ENCODE measurements at regions not wholly inside any gene's neighbourhood (a gene's known extent, or its start where the extent isn't known, plus 50 kb on each side); places are given as distances from the start of the nearest gene placed in this dataset.

GRCh38 chr6:54587277-54587676 lies 259.3 kb upstream of the FAM83B start:
- Histone ChIP-seq H3K27me3 (ENCODE audit: control insufficient read depth, insufficient read depth, low read length) (no peaks in the 10 kb centered on the region), H3K36me3 (ENCODE audit: control insufficient read depth, insufficient read depth, low read length) (no peaks in the 10 kb centered on the region), H3K4me3 (ENCODE audit: low read depth, low read length) (no peak overlapping the region)
- FAIRE-seq (no peak), DNase-seq (ENCODE audit: low read depth) (no peak)
- TF ChIP-seq CTCF (IDR thresholded peaks at IDR 0.05; ENCODE audit: insufficient read depth, low read length, severe bottlenecking) = no peak

GRCh38 chr6:54588176-54588575 lies 258.4 kb upstream of the FAM83B start:
- Histone ChIP-seq H3K27me3 (ENCODE audit: control insufficient read depth, insufficient read depth, low read length) (no peaks in the 10 kb centered on the region), H3K4me3 (ENCODE audit: low read depth, low read length) (no peak overlapping the region), H3K36me3 (ENCODE audit: control insufficient read depth, insufficient read depth, low read length) (no peaks in the 10 kb centered on the region)
- TF ChIP-seq CTCF (IDR thresholded peaks at IDR 0.05; ENCODE audit: insufficient read depth, low read length, severe bottlenecking) = no peak
- FAIRE-seq (no peak), DNase-seq (ENCODE audit: low read depth) (no peak)

- FAIRE-seq = no peak
- peak; percentile 52 for DNase-seq (ENCODE audit: low read depth)
- H3K4me3 ChIP-seq (ENCODE audit: low read depth, low read length) = no peak overlapping the region
- no peaks in the 10 kb centered on the region for H3K36me3 ChIP-seq (ENCODE audit: control insufficient read depth, insufficient read depth, low read length)
- H3K27me3 ChIP-seq (ENCODE audit: control insufficient read depth, insufficient read depth, low read length) = no peaks in the 10 kb centered on the region
- no peak for TF ChIP-seq CTCF (IDR thresholded peaks at IDR 0.05; ENCODE audit: insufficient read depth, low read length, severe bottlenecking)
These were observed 250.7 kb upstream of the FAM83B start for GRCh38 chr6:54595844-54596243.

- no peaks in the 10 kb centered on the region for H3K36me3 ChIP-seq (ENCODE audit: control insufficient read depth, insufficient read depth, low read length)
- FAIRE-seq (no peak), DNase-seq (ENCODE audit: low read depth) (peak; percentile 45)
- no peak for TF ChIP-seq CTCF (IDR thresholded peaks at IDR 0.05; ENCODE audit: insufficient read depth, low read length, severe bottlenecking)
- H3K4me3 ChIP-seq (ENCODE audit: low read depth, low read length) = no peak overlapping the region
- H3K27me3 ChIP-seq (ENCODE audit: control insufficient read depth, insufficient read depth, low read length) = no peaks in the 10 kb centered on the region
These were observed 247.7 kb upstream of the FAM83B start for GRCh38 chr6:54598787-54599313.

- no peak overlapping the region for H3K4me3 ChIP-seq (ENCODE audit: low read depth, low read length)
- FAIRE-seq (no peak), DNase-seq (ENCODE audit: low read depth) (no peak)
- no peaks in the 10 kb centered on the region for H3K36me3 ChIP-seq (ENCODE audit: control insufficient read depth, insufficient read depth, low read length)
- no peaks in the 10 kb centered on the region for H3K27me3 ChIP-seq (ENCODE audit: control insufficient read depth, insufficient read depth, low read length)
- TF ChIP-seq CTCF (IDR thresholded peaks at IDR 0.05; ENCODE audit: insufficient read depth, low read length, severe bottlenecking) = no peak
These were observed 244.8 kb upstream of the FAM83B start for GRCh38 chr6:54601600-54602300.

- TF ChIP-seq CTCF (IDR thresholded peaks at IDR 0.05; ENCODE audit: insufficient read depth, low read length, severe bottlenecking) = no peak
- Histone ChIP-seq H3K27me3 (ENCODE audit: control insufficient read depth, insufficient read depth, low read length) (no peaks in the 10 kb centered on the region), H3K36me3 (ENCODE audit: control insufficient read depth, insufficient read depth, low read length) (no peaks in the 10 kb centered on the region), H3K4me3 (ENCODE audit: low read depth, low read length) (no peak overlapping the region)
- DNase-seq (ENCODE audit: low read depth) = no peak
- no peak for FAIRE-seq
These were observed 244.0 kb upstream of the FAM83B start for GRCh38 chr6:54602591-54602990.

Data from bronchial epithelial cell (primary cell).